8988T (cell line): ENCODE measurements at regions not wholly inside any gene's neighbourhood (a gene's known extent, or its start where the extent isn't known, plus 50 kb on each side); places are given as distances from the start of the nearest gene placed in this dataset.

Experiments
- DNase-seq: peaks from one replicate; pipeline ENCODE4 v3.0.0; 2011

DNA sequence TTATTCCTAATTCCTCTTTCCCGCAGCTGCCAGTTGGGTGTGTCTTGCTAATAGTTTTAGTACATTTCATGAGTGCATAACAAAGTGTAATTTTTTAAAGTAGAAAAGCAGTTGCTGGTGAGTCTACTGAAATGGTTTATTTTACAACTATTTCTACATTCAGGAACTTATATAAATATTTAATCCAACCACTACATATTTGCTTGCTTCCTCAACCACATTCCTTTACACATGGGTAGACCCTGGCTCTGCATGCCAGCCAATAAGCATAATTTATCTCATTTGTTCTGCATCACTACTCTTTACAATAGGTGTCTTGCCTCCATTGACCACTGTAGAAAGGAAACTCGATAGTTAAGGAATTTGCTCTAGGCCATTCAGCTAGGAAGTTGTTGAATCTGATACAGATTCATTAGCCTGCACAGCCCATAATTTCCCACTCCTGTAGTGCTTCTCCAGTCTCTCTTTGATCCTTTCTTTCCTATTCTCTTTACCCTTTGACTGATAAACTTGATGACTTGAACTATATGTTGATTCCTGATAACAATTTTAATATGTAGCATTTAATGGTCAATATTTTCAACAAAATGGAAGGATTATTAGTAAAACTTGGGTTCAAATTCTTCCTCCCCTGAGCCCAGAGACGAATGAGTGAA lies 342.5 kb upstream of the ACTBL2 start:
- DNase-seq, result no peak

GRCh38 chr5:57824623-57825022 lies 342.0 kb upstream of the ACTBL2 start:
- DNase-seq, result no peak

DNA sequence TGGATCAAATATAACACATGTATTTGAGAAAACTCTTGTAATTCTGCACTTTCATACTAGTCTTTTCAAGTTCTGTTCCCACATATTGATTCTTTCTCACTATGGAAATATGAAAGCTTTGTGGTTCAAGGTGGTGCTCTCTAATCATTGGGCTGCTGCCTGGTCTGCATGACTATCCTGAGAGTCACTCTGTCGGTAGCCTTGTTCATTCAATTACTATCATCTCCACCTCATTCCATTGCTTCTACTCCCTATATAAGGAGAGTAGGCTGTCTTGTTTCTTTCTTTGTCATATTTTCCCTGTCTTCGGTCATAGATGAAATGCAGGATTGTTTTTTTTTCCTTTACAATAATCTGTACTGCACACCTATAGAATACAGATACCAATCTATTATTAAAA lies 341.4 kb upstream of the ACTBL2 start:
- DNase-seq, result no peak

DNA sequence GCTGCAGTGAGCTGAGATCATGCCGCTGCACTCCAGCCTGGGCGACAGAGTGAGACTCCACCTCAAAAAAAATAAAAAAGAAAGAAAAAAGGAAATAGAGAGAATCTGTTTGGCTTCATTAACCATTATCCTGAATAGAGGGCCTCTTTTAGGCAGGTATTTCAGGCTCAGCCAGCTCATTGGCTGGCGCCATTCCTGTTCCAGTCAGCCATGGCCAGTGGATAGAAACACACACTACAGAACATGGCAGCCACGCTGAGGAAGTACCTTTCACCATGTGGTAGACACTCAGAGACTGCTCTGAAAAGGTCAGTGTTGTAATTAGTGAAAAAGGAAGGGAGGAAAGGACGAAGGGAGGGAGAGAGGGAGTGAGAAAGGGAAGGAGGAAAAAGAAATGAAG lies 340.0 kb upstream of the ACTBL2 start:
- no peak for DNase-seq

GRCh38 chr5:57818397-57818796 lies 335.8 kb upstream of the ACTBL2 start:
- DNase-seq, result no peak

DNA sequence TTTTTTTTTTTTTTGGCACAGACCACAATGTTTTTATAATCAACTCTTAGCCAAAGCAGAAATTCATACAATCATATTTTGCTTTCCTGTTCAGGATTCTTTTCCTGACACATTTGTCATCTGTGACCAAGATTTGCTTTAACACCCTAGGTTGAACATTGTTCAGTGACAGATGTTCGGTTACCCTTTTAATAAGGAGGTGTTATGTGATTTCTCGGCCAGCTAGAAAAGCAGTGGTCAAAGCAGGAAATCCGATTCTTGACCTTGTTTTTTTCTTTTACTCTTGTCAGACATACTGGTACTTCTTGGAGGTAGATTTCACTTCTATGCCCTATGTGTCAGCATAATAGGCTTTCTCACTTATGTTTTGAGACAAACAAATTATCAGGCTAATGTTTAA lies 335.3 kb upstream of the ACTBL2 start:
- DNase-seq, result no peak

- no peak for DNase-seq
These were observed 334.4 kb upstream of the ACTBL2 start for GRCh38 chr5:57817001-57817453.

GRCh38 chr5:57816108-57816507 lies 333.5 kb upstream of the ACTBL2 start:
- no peak for DNase-seq

- no peak for DNase-seq
These were observed 323.1 kb upstream of the ACTBL2 start for GRCh38 chr5:57805732-57806131.

DNA sequence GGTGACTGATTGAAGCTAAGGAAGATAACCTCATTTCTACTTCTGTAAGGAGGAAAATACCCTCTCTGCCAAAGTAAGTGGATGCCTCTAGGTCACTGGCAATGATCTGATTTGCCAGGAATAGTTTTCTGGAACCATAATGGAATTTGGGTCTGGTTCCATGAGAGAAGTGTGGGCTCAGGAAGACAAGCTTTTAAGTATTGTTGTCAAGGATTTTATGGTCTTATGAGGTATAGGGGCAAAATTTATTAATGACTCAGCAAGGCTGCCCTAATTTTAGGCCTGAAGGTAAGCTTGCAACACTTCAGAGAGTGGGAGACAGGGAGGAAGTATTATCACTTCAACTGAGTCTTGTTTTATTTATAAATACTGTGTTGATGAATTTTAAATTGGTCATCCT lies 322.6 kb upstream of the ACTBL2 start:
- no peak for DNase-seq

- DNase-seq, result no peak
These were observed 321.9 kb upstream of the ACTBL2 start for GRCh38 chr5:57804505-57804904.

DNA sequence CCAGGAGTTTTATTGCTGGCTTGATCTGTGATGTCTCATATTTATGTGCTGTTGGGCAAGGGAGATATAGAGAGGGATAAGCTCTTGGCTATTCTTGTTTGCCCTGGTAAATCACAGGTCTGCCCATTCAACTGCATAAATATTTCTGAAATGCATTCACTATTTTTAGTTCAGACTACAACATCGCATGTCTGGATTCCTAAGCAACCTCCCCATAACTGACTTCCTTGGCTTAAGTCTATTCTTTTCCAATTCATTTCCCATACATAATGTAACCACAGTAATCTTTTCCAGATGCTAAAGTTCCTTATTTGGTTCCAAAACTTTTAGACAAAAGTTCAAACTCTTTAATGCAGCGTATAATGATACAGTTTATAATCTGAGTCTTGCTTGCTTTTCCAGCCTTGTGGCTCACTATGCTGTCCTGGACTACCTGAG lies 321.4 kb upstream of the ACTBL2 start:
- no peak for DNase-seq

GRCh38 chr5:57802131-57802530 lies 319.5 kb upstream of the ACTBL2 start:
- no peak for DNase-seq

- DNase-seq, result no peak
These were observed 312.6 kb upstream of the ACTBL2 start for GRCh38 chr5:57795203-57795602.

DNA sequence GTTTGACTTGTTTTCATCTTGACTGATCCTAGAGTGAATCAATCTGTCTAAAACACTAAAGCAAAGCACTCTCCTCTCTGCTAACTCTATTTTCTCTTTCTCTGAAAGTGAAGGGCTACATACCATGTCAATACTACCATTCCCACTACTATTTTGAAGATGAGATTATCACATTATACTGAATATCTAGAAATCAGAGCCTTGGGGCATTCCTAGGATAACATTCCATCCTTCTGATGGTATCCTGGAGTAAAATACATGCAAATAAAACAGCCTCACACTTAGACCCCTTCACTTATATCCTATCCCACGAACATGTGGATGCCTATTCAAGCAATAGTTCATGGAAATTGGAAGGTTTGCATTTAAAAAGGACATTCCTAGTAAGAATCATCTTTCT lies 309.3 kb upstream of the ACTBL2 start:
- no peak for DNase-seq

- no peak for DNase-seq
These were observed 303.3 kb upstream of the ACTBL2 start for GRCh38 chr5:57785946-57786345.

DNA sequence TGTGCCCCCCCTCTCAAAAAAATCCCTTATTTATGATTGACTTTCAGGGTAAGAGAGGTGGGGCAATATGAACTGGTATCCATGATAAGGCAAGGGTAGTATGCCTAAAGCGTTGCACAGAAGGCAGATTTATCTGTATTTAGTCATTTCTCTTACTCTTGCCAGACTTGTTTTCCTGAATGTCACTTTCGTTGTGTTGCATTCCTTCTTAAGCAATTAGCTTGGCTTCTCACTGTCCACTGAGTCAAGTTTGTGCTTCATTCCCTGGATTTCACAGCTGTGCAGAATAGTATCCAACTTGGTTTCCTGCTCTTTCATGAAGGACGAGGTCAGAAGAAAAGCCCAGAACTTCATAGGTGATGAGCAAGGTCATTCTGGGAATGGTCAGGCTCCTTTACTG lies 301.5 kb upstream of the ACTBL2 start:
- no peak for DNase-seq

- no peak for DNase-seq
These were observed 301.1 kb upstream of the ACTBL2 start for GRCh38 chr5:57783693-57784092.

DNA sequence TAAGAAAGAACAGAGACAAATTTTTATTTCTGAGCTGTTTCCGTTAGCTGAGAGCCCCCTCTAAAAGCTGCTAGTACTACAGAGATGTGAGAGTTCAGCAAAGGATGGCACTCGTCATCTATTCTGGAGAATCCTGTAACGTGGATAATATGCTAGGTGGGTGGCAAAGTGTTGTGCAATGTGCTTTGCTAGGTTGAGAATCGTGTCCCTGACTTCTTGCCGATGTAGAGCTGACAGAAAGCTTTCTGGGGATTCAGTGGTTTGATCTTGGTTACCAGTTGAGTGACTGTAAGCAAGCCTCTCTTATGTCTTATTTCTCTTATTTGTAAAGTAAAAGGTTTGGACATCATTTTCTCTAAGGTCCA lies 298.3 kb upstream of the ACTBL2 start:
- no peak for DNase-seq

- no peak for DNase-seq
These were observed 297.8 kb upstream of the ACTBL2 start for GRCh38 chr5:57780306-57780960.

GRCh38 chr5:57779383-57780223 lies 297.0 kb upstream of the ACTBL2 start:
- DNase-seq, result no peak

DNA sequence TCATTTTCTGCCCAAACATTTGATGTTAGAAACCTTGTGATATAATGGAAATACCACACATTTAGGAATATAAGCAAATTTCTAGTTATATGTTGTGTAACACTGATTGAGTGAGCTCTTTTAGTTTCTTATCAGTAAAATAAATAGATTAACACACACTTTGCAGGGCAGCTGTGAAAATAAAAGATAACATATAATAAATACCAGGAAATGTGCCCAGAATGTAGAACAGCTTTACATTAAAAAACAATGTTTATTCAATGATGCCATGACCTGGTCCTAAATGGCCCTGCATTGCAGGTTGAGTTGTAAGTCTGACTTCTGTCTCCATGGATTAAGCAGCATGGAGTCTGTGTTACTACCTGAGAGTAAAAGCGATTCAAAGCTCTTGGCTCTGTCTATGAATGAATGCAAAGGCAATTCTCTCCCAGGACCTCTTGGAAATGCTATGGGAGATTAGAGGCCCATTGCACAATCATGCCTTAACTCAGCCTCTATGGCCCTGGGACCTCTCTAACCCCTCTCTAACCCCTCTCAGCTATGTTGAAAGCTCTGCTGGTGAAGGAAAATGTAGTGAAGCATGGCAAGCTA lies 296.0 kb upstream of the ACTBL2 start:
- no peak for DNase-seq

- no peak for DNase-seq
These were observed 294.6 kb upstream of the ACTBL2 start for GRCh38 chr5:57777174-57777581.

DNA sequence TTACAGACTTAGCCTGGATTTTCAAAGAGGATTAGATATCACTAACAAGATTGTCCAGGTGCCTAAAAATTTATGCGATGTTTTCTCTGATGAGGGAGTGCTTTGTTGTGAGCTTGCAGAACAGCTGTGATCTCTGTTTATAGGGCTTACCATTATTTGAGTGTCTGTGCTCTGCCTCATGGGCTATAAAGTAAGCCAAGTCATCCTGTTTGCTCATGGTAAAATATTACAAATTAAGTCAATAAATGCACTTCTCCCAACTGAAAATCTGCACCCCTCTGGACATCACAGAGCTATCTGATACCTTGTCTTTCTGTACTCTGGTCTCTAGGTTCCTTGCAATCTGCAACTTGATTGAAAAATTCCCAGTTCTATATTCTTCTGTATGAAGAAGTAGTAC lies 293.4 kb upstream of the ACTBL2 start:
- DNase-seq, result no peak
